Cortex of kidney (tissue), 1 donor: ENCODE measurements at regions not wholly inside any gene's neighbourhood (a gene's known extent, or its start where the extent isn't known, plus 50 kb on each side); places are given as distances from the start of the nearest gene placed in this dataset.

Experiments used
- DNase-seq: peaks from one replicate; lab custom pipeline; 2025; lab: John Stamatoyannopoulos, UW

DNA sequence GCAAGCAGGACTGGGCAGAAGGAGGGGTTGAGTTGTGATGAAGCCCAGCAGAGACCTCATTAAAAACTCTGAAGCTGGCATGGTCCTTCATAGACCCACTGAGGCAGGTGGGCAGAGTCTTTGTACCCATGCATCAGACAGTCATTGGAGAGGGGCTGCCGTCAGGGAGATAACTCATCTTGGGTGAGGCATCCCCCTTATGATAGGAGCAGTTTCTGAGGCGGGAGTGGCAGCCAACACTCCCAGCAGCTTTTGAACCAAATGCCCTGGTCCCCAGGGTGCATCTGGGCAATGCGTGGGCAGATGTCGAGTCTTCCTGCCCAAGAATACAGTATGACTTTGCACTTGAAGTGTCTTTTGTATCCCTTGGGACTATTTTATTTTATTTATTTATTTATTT is 68.1 kb downstream of the HTR5A start:
- no peak for DNase-seq

DNA sequence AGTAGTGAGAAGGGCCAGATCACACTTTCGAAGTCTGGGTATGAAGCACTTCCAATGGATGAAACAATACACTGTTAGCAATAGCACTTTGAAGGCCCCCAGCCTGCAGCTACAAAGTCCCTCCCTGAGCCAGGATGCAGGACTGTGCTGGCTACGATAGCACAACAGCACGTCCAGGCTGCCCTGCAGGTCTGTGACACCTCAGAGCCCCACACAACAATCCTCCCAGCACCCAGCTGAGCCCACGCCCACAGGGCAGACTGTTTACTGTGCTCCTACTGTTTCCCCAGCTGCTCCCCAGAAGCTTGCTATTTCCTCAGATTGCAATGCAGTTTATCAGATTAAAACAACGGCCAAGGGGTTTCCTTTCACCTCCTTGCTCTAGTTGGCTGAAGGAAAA is 71.4 kb downstream of the HTR5A start:
- DNase-seq, result no peak

DNA sequence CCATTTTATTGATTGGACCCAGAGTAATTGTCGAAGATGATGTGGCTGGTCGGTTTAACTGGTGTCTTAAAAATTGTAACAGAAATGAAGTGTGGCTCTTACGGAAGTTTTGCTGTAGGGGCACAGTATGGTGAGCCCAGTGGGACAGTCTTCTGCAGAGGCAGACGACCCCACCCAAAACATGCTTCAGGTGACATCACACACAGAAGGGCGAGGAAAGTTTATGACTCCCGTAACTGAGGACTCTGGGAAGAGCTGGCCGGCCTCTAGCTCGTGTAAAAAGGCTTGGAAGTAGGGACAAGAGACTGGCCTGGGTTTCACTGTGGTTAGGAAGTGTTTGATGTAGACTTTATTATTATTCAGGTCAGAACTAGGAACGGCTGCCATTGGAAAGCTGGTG is 73.3 kb downstream of the HTR5A start:
- no peak for DNase-seq

DNA sequence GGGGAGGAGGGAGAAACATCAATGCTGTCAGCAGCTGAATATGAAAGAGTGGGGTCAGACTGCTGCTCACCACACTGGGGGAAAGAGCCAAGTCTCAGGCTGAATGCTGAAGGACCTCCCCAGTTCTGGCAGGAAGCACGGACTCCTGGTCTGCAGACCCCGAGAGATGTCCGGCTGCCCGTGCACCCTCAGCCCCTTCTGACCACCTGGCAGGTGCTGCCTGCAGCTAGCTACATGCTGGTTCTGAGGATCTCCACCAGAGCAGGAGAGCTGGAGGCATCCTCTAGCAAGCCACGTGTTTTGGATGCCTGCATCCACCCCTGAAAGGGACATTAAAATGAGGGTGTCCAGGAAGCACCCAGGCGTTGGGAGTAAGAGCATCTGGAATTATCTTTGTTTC is 74.2 kb downstream of the HTR5A start:
- DNase-seq, result no peak

DNA sequence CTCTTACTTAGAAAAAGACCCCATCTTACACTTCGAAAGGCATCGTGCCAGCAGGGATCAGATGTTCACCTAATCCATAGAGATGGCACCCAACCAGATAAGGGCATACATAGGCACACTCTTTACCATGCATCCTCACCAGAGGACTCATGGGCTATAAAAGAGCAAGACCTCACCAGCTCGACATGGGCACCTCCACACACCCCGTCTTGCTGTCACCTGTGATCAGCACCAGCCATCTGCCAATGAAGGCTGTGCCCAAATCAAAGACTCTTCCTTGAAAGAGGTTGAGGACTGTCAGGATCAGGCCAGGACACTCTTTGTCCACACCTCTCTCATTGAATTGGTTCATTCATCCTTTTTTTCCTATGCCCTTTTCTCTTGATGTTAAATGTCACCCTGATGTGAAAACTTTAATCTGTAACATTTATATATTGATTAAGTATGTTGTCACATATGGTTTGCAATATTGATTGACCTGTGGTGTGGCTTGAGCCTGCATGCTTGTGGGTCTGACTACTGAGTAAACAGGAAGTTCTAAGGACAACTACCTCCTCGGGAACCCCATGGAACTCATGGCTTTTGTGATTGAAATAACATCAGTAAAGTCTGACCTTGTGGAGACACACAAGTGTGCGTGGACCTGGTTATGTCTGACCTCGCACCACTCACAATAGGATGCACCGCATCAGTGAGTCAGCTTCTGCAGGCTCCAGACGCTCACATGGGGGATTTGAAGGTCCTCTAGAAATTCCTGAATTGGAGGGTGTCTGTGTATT is 75.5 kb downstream of the HTR5A start:
- no peak for DNase-seq

- DNase-seq, result no peak
Observed at GRCh38 chr7:155147172-155147571, 77.0 kb downstream of the HTR5A start.

GRCh38 chr7:155147624-155148023 is 77.5 kb downstream of the HTR5A start:
- no peak for DNase-seq

DNA sequence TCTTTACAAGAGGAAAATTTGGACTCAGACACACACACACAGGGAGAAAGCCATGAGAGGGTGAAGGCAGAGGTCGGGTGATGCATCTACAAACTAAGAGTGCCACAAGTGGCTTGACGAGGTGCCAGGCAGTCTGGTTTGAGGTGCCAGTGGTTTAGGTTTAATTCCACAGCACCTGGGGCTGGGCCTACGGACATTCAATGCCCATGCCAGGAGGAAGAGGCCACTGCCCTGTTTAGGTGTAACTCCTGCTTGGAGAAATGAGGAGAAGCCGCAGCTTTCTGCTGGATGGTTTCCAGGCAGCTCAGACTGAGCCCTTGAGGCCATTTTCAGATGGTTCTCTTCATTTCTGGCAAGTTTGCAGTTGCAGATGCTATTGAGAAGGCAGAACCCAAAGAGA is 83.6 kb downstream of the HTR5A start:
- DNase-seq, result no peak

- no peak for DNase-seq
Observed at GRCh38 chr7:155154586-155154985, 84.5 kb downstream of the HTR5A start.

DNA sequence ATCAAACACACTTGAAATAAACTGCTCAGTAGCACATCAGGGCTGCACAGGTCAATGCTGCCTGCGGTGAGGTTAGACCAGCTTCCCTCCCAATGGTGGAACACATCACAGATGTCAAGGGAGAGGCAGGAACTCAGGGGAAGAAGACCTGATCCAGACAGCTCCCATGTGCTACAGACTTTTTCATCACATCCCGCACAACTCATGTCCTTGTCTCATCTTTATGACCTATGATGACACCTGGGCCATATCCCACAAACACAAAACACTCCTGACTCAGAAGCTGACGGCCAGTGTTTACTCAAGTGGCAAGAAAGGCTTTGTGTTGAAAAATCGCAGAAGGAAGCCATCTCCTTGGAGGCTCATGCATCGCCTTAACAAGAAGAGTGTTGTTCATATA is 91.6 kb downstream of the HTR5A start:
- no peak for DNase-seq

GRCh38 chr7:155162422-155162821 is 92.3 kb downstream of the HTR5A start:
- no peak for DNase-seq

DNA sequence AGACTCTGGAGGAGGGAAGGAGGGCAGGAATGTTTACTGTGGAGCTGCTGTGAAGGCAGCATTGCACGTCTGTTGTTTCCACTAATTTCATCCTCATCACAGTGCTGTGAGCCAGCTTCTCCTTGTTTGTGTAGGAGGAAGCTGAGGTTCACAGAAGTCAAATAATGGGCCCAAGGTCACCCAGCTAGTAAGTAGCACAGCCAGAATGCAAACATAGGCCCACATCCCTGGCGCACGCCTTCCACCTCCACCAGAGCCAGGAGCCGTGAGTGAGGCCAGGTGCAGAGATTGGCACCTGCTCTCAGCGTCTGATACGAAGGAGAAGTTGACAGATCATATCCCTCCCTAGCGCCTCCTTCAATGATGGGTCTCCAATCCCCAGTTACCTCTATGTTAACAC is 93.6 kb downstream of the HTR5A start:
- DNase-seq, result no peak

- DNase-seq, result no peak
Observed at GRCh38 chr7:155164316-155164715, 94.2 kb downstream of the HTR5A start.

GRCh38 chr7:155166108-155166507 is 96.0 kb downstream of the HTR5A start:
- DNase-seq, result no peak

DNA sequence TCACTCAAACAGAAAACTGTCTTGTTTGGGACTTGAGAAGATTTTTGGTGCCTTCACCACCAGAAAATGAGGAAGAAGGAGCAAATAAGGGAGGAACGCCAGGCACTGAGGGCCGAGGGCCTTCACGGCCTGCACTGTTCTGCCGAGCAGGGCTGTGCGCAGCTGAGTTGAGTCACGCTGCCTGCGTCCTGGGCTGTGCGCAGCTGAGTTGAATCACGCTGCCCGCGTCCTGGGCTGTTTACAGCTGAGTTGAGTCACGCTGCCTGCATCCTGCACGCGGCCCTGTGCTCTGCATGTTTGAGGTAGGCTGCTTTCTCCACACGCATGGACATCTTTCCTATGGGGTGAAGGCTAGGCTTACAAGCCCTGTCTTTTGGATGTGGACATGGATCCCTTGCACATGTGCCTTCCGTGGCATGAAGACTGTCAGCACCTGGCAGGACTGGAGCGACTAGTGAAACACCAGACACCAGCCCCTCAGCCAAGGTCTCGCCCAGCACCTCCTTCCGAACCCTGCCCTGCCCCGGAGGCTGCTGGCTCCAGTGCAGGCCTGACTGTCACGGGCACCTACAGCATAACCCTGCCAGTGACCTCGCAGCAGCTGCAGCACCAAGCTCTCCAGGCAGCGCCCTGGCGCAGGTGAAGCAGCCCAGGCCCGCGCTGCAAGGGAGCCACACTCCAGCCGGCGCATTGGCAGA is 96.7 kb downstream of the HTR5A start:
- DNase-seq, result no peak

GRCh38 chr7:155167706-155168365 is 97.7 kb downstream of the HTR5A start:
- DNase-seq, result no peak

DNA sequence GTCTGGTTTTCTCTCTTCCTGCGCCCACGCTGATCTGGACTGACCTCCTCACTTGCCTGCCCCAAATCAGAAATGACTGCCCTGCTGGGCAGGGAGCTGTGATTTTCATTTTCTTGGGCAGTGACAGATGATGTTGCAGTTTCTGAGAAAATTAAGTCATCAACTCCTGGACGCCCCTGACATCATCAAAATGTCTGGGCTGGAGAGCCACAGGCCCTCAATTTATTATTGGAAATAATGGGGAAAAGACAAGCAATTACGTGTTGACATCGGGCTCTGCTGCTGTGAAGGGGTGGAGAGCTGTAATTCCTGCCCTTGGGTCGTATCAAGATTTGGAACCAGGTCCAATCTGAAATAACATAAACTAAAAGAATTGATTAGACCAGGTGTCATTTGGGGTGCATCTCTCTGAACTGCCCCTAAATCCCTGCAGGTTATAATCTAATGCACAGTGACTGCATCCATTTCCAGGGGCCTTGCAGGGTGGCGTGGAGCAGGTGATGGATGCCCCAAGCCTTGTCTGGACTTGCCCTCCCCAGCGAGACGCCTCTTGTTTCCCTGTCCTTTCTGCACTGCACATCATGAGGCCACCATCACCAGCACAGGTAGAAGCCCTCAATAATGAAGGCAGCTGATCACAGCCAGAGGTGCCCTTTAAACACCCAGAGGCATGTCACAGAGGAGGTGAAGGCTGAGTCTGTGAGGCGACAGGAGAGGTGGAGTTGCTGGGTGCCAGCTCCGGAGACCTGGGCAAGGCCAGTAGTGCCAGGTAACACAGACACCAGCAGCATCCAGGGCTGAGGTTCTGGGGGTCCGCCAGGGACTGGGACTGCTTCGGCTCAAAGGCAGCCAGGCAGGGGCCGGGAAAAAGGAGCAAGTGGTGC is 98.7 kb downstream of the HTR5A start:
- DNase-seq, result no peak

DNA sequence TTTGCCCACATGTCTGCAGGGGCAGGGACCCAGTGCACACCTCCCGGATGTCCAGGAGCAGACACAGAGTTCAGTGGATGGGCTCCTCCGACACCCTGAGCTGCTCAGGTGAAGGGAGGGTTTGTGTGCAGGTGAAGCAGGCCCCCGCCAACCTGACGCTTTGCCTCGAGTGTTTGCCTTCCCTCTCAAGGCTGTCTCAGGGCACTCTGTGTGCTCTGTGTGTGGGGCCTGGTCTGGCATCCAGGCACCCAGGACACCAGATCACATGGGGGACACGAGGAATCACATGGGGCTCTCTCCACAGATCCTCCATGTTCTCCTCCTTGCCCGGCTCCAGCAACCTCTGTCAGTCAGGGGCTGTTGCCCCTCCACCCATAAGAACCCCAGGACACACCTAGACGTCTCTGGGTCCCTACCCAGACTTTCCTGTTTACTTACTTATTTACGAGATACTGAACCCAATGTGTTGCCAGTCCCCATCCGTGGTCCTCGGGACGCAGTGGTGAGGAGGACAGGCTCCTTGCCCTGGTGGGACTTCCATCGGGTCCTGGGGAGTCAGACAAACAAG is 99.5 kb downstream of the HTR5A start:
- DNase-seq, result no peak

DNA sequence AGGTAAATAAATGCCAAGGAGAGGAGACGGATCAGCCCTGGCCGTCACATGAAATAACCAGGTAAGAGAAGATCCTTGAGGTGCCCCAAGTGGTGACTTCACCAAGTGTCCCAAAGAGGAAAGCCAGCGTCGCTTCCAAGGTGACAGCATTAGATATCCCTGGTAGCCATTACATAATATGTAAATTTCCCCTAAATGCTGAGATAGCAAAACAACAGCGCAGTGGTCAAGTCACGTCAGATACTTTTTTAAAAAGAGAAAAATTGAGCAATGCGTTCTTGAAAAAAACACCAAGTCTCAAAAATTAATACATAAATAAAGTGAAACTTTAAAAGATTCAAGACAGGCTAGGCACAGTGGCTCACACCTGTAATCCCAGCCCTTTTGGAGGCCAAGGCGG is 100.2 kb downstream of the HTR5A start:
- DNase-seq, result no peak

DNA sequence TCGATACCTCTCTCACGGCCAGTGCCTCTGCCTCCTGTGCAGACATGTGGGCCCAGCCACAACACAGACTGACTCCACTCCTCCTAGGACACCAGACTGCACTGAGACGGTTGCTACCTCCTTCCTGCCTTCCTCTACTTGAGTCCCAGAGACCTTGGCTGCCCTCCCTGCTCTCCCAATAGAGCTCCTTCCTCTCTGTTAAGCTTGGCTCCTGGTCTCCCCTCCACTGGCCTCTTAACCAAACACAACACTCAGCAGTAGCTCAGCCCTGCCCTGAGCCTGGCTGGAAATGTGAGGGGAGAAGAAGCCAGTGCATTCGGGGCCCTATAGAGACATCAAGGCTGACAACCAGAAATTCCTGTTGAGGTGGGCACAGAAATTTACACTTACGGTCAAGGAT is 102.0 kb downstream of the HTR5A start:
- no peak for DNase-seq

- DNase-seq, result no peak
Observed at GRCh38 chr7:155173905-155174304, 103.8 kb downstream of the HTR5A start.

DNA sequence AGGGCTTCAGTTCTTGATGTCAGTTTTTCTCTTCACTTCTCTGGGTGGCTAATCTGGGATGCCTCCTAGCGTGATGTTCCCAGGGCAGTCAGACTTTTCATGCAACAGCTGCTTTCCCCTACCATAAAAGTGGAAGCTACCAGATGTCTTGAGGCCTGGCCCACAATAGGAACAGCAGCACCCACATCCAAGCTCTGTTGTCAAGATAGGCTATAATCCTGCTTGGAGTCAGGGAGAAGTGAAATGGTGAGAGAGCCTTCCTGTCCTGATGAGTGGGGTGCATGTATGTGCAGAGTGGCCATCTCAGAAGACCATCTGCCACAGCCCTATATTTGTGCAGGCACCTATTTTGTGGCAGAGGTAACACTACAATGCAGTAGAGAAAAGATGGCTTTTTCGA is 108.0 kb downstream of the HTR5A start:
- DNase-seq, result no peak
